Nephron progenitor cell (in vitro differentiated cells): ENCODE measurements at regions not wholly inside any gene's neighbourhood (a gene's known extent, or its start where the extent isn't known, plus 50 kb on each side); places are given as distances from the start of the nearest gene placed in this dataset.
A peak's percentile ranks its signal among the peaks of the same experiment; 100 is the strongest.

Experiments used
- DNase-seq: peaks from one replicate; pipeline ENCODE4 v3.0.0; 2021
- H3K27ac Mint-ChIP-seq: 2 replicates; pipeline ENCODE4 v1.8.0; 2021; ENCODE audit warnings: mild to moderate bottlenecking, moderate library complexity, mixed read lengths
- H3K27me3 Mint-ChIP-seq: 2 replicates; pipeline ENCODE4 v1.8.0; 2021; ENCODE audit warnings: mild to moderate bottlenecking, low read depth, mixed read lengths; ENCODE audit not compliant: poor library complexity
- H3K36me3 Mint-ChIP-seq: 2 replicates; pipeline ENCODE4 v1.8.0; 2021; ENCODE audit warnings: low read depth, mixed read lengths
- H3K4me1 Mint-ChIP-seq: 2 replicates; pipeline ENCODE4 v1.8.0; 2021; ENCODE audit warnings: mixed read lengths
- H3K4me3 Mint-ChIP-seq: 2 replicates; pipeline ENCODE4 v1.8.0; 2021; ENCODE audit warnings: mild to moderate bottlenecking, moderate library complexity, mixed read lengths
- H3K9me3 Mint-ChIP-seq: 2 replicates; pipeline ENCODE4 v1.8.0; 2021; ENCODE audit warnings: mild to moderate bottlenecking, moderate library complexity, mixed read lengths
- CTCF ChIP-seq: fragments of 200-600 bp; sonication (generic); IDR thresholded peaks from 2 replicates; pipeline ENCODE4 v1.5.0; 2021; ENCODE audit warnings: antibody characterized with exemption

GRCh38 chr4:123206016-123206415 is 190.6 kb upstream of the SPRY1 start:
- Mint-ChIP-seq H3K27ac (no peak overlapping the region), H3K27me3 (no peaks in the 10 kb centered on the region), H3K36me3 (peaks cover 6% of the 10 kb centered on the region), H3K4me3 (no peak overlapping the region), H3K4me1 (no peaks in the 10 kb centered on the region), H3K9me3 (no peaks in the 10 kb centered on the region)
- no peak for DNase-seq
- no peak for TF ChIP-seq CTCF

GRCh38 chr4:123209436-123209835 is 187.2 kb upstream of the SPRY1 start:
- Mint-ChIP-seq H3K4me3 (no peak overlapping the region), H3K4me1 (no peaks in the 10 kb centered on the region), H3K27ac (no peak overlapping the region), H3K9me3 (no peaks in the 10 kb centered on the region), H3K27me3 (no peaks in the 10 kb centered on the region), H3K36me3 (no peaks in the 10 kb centered on the region)
- no peak for DNase-seq
- TF ChIP-seq CTCF, result no peak

GRCh38 chr4:123215536-123215935 is 181.1 kb upstream of the SPRY1 start:
- H3K9me3 Mint-ChIP-seq, result no peaks in the 10 kb centered on the region
- peaks cover 20% of the 10 kb centered on the region for H3K4me1 Mint-ChIP-seq
- H3K36me3 Mint-ChIP-seq, result no peaks in the 10 kb centered on the region
- peaks cover 2% of the 10 kb centered on the region for H3K27me3 Mint-ChIP-seq
- no peak overlapping the region for H3K4me3 Mint-ChIP-seq
- peak overlapping the region; percentile 0 for H3K27ac Mint-ChIP-seq
- no peak for DNase-seq
- TF ChIP-seq CTCF, result no peak

GRCh38 chr4:123216543-123216942 is 180.1 kb upstream of the SPRY1 start:
- H3K36me3 Mint-ChIP-seq, result no peaks in the 10 kb centered on the region
- H3K27ac Mint-ChIP-seq, result no peak overlapping the region
- no peaks in the 10 kb centered on the region for H3K9me3 Mint-ChIP-seq
- TF ChIP-seq CTCF, result no peak
- no peak for DNase-seq
- no peak overlapping the region for H3K4me3 Mint-ChIP-seq
- peaks cover 20% of the 10 kb centered on the region for H3K4me1 Mint-ChIP-seq
- H3K27me3 Mint-ChIP-seq, result peaks cover 2% of the 10 kb centered on the region

GRCh38 chr4:123216946-123217345 is 179.6 kb upstream of the SPRY1 start:
- DNase-seq, result no peak
- Mint-ChIP-seq H3K27me3 (peaks cover 2% of the 10 kb centered on the region), H3K36me3 (no peaks in the 10 kb centered on the region), H3K9me3 (no peaks in the 10 kb centered on the region), H3K4me1 (peaks cover 20% of the 10 kb centered on the region), H3K27ac (peak overlapping the region; percentile 73), H3K4me3 (no peak overlapping the region)
- no peak for TF ChIP-seq CTCF

- H3K4me3 Mint-ChIP-seq, result no peak overlapping the region
- no peaks in the 10 kb centered on the region for H3K36me3 Mint-ChIP-seq
- no peaks in the 10 kb centered on the region for H3K9me3 Mint-ChIP-seq
- peak overlapping the region; percentile 73 for H3K27ac Mint-ChIP-seq
- no peak for DNase-seq
- no peak for TF ChIP-seq CTCF
- peaks cover 20% of the 10 kb centered on the region for H3K4me1 Mint-ChIP-seq
- H3K27me3 Mint-ChIP-seq, result peaks cover 2% of the 10 kb centered on the region
These were observed 178.9 kb upstream of the SPRY1 start for GRCh38 chr4:123217664-123218063.
